ENCODE measurements at regions not wholly inside any gene's neighbourhood (a gene's known extent, or its start where the extent isn't known, plus 50 kb on each side); places are given as distances from the start of the nearest gene placed in this dataset.

DNA sequence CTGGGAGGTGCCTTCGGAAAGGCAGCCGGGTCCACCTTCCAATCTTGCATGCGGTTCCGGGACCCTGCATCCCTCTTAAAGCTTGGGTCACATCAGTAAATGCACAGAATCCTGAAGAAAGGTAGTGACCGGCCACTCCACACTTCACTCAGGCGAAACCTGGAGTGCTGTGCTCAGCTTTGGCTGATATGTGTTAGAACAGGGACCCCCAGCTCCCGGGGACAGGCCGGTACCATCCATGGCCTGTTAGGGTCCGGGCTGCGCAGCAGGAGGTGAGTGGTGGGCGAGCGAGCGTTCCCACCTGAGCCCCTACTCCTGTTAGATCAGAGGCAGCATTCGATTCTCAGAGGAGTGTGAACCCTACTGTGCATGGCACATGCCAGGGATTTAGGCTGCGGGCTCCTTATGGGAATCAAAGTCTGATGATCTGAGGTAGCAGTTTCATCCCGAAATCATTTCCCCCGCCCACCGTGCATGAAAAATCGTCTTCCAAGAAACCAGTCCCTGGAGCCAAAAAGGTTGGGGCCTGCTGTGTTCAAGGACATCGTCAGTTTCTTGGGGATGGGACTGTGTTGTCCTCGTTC is 143.0 kb downstream of the ERMARD start:
- DNase-seq (ENCODE audit: low read depth): no peak
- TF ChIP-seq, protein P1, sequence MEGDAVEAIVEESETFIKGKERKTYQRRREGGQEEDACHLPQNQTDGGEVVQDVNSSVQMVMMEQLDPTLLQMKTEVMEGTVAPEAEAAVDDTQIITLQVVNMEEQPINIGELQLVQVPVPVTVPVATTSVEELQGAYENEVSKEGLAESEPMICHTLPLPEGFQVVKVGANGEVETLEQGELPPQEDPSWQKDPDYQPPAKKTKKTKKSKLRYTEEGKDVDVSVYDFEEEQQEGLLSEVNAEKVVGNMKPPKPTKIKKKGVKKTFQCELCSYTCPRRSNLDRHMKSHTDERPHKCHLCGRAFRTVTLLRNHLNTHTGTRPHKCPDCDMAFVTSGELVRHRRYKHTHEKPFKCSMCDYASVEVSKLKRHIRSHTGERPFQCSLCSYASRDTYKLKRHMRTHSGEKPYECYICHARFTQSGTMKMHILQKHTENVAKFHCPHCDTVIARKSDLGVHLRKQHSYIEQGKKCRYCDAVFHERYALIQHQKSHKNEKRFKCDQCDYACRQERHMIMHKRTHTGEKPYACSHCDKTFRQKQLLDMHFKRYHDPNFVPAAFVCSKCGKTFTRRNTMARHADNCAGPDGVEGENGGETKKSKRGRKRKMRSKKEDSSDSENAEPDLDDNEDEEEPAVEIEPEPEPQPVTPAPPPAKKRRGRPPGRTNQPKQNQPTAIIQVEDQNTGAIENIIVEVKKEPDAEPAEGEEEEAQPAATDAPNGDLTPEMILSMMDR (conservative IDR thresholded peaks at IDR 0.05; ENCODE audit: low read depth, low read length): no peak
- no peak overlapping the region for H3K4me3 ChIP-seq (ENCODE audit: low read length)

DNA sequence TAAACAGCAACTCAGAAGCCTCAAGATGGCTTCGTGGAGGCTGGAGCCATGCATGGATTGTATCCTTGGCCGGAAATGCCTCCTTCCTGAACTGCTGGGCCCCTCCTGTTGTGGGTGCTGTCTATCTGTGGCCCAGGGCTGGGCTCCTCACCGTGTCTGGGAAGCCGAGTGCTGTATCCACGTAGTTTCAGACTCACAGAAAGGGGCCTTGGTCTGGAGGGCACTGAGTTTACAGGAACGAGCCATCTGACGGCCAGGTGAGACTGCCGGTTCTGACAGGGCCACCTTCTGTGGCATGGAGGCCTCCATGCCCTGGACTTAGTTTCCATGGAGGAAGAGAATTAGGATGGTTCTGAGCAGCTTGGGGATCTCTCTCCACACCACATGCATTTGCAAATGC is 142.2 kb downstream of the ERMARD start:
- TF ChIP-seq, protein P1 (conservative IDR thresholded peaks at IDR 0.05; ENCODE audit: low read depth, low read length): no peak
- H3K4me3 ChIP-seq (ENCODE audit: low read length): no peak overlapping the region
- DNase-seq (ENCODE audit: low read depth): no peak

DNA sequence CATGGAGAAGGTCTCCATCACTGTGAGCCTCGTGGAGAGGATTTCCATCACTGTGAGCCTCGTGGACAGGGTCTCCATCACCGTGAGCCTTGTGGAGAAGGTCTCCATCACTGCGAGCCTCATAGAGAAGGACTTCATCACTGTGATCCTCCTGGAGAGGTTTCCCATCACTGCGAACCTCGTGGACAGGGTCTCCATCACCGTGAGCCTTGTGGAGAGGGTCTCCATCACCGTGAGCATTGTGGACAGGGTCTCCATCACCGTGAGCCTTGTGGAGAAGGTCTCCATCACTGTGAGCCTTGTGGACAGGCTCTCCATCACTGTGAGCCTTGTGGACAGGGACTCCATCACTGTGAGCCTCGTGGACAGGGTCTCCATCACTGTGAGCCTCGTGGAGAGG is 140.4 kb downstream of the ERMARD start:
- no peak for DNase-seq (ENCODE audit: low read depth)
- H3K4me3 ChIP-seq (ENCODE audit: low read length): no peak overlapping the region
- TF ChIP-seq, protein P1 (conservative IDR thresholded peaks at IDR 0.05; ENCODE audit: low read depth, low read length): no peak

DNA sequence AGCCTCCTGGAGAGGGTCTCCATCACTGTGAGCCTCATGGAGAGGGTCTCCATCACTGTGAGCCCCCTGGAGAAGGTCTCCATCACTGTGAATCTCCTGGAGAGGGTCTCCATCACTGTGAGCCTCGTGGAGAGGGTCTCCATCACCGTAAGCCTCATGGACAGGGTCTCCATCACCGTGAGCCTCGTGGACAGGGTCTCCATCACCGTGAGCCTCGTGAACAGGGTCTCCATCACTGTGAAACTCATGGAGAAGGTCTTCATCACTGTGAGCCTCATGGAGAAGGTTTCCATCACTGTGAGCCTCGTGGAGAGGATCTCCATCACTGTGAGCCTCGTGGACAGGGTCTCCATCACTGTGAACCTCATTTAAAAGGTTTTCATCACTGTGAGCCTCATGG is 140.0 kb downstream of the ERMARD start:
- TF ChIP-seq, protein P1 (conservative IDR thresholded peaks at IDR 0.05; ENCODE audit: low read depth, low read length): no peak
- no peak overlapping the region for H3K4me3 ChIP-seq (ENCODE audit: low read length)
- no peak for DNase-seq (ENCODE audit: low read depth)

DNA sequence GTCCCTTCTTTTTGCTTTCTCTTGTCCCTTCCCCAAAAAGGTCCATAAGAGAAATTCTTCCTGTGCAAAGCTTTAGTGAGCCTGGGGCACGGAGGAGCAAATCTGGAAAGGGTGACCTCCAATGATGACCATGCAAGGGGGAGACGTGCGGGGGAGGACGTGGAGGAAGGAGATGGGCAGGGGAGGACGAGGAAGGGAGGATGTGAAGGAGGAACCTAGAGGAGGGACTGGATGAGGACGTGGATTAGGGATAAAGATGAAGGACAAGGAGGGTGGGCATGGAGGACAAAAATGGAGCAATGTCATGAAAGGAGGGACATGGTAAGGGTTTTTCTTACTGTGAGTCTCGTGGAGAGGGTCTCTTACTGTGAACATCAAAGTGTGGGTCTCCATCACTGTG is 139.5 kb downstream of the ERMARD start:
- no peak overlapping the region for H3K4me3 ChIP-seq (ENCODE audit: low read length)
- DNase-seq (ENCODE audit: low read depth): no peak
- TF ChIP-seq, protein P1 (conservative IDR thresholded peaks at IDR 0.05; ENCODE audit: low read depth, low read length): no peak

DNA sequence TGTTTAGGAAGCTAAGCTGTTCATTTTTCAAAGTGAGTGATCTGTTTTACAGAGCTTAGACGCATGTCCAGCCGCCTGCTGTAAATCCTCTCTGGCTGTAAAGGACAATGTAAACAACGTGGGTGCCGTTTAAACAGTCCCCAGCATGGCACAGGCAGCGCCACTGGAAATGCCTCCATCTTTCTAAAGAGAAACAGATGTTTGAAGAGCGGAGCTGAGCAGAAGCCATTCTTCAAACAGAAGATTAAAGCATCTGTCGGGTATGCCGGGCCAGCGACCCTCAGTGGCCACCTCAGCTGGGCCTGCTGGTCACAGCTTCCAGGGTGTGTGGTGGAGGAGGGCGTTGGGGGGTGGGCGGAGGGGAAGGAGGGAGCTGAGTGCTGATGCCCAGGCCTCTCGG is 138.6 kb downstream of the ERMARD start:
- TF ChIP-seq, protein P1 (conservative IDR thresholded peaks at IDR 0.05; ENCODE audit: low read depth, low read length): no peak
- DNase-seq (ENCODE audit: low read depth): no peak
- no peak overlapping the region for H3K4me3 ChIP-seq (ENCODE audit: low read length)

DNA sequence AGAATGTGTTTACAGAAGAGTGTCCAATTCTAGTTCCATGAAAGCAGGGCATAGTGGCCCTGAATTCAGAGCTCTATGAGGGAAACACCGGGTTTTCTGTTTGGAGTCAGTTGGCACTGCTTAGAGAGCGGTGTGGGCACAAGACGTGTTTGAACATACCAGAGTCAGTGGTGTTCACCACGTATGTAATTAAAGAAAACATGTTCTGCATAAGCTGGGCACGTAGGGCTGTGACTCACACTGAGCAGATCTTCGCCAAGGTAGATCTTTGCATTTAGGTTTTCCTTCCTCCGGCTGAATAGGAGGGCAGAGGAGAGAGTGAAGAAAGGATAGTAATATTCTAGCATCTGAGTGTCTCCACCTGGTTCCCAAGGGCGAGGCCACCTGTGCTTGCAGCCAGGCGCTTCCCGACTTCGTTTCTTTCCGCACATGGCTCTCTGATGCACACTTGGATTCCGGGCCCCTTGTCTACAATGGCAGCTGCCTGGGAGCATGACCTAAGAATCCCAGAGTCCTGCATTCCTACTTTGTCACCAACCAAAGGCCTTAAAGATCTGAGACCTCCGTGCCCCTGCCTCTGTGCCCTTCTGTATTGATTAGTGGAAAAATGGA is 136.2 kb downstream of the ERMARD start:
- no peak for DNase-seq (ENCODE audit: low read depth)
- TF ChIP-seq, protein P1 (conservative IDR thresholded peaks at IDR 0.05; ENCODE audit: low read depth, low read length): no peak
- no peak overlapping the region for H3K4me3 ChIP-seq (ENCODE audit: low read length)

Data from retinal pigment epithelial cell (primary cell).